ENCODE measurements at regions not wholly inside any gene's neighbourhood (a gene's known extent, or its start where the extent isn't known, plus 50 kb on each side); places are given as distances from the start of the nearest gene placed in this dataset.
A peak's percentile ranks its signal among the peaks of the same experiment; 100 is the strongest.

DNA sequence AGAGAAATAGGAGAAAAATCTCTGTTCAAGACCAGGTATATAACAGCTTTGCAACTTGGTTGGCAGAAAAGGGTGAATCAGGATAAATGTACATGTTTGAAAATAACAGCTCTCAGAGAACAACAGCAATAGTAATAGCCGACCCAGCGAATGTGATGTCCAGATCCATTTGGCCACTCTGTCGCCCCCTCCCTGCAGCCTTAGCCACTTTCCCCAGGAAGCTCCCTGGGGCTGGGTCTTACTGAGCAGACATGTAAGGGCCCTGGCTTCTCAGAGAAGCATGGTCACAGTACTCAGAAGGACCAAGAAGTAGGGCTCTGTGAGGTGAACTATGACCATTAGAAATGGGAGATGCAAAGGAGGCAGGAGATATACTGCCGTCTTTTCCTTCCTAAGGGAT, 154.1 kb upstream of the SNX19 start:
- TF ChIP-seq, protein P1, sequence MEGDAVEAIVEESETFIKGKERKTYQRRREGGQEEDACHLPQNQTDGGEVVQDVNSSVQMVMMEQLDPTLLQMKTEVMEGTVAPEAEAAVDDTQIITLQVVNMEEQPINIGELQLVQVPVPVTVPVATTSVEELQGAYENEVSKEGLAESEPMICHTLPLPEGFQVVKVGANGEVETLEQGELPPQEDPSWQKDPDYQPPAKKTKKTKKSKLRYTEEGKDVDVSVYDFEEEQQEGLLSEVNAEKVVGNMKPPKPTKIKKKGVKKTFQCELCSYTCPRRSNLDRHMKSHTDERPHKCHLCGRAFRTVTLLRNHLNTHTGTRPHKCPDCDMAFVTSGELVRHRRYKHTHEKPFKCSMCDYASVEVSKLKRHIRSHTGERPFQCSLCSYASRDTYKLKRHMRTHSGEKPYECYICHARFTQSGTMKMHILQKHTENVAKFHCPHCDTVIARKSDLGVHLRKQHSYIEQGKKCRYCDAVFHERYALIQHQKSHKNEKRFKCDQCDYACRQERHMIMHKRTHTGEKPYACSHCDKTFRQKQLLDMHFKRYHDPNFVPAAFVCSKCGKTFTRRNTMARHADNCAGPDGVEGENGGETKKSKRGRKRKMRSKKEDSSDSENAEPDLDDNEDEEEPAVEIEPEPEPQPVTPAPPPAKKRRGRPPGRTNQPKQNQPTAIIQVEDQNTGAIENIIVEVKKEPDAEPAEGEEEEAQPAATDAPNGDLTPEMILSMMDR (IDR thresholded peaks at IDR 0.05; ENCODE audit: low read depth, low read length), result no peak
- no peak for DNase-seq (ENCODE audit: extremely low read depth, low read depth)

DNA sequence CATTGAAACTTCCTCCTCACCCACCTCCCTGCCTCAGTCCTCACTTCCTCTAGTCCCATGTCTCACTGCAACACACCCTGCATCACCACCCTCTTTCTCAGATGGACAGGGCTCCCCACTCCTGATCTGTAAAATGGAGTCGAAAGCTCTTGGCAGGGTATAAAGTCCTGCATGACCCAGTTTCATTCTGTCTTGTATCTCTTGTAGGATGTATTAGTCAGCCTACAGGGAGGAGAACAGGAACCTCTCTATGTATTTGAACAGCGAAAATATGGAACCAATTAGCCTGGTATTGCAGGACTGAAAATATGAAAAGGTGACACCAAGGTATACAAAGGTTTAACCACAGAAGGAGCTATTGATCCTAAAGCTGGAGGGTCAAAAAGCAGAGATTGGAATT, 156.9 kb upstream of the SNX19 start:
- peak; percentile 8 for DNase-seq (ENCODE audit: extremely low read depth, low read depth)
- TF ChIP-seq, protein P1 (IDR thresholded peaks at IDR 0.05; ENCODE audit: low read depth, low read length), result no peak

DNA sequence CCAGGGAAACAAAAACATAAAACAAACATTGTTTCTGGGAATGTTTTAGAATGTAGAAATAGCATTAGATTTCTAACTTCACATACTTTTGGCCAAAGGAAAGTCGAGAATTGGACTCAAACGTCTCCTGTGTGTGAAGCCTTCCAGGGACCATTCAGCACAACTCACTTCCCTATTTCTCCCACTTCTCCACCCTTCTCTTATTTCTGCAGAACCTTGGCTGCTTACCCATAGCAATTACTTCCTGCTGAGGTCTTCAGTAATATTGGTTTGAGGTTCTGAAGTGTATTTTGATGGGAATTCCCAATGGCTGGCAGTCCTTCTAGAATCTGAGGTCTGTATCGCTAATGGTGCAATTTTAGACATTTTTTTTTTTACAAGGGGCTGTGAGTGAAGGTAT, 158.3 kb upstream of the SNX19 start:
- TF ChIP-seq, protein P1 (IDR thresholded peaks at IDR 0.05; ENCODE audit: low read depth, low read length), result no peak
- no peak for DNase-seq (ENCODE audit: extremely low read depth, low read depth)

DNA sequence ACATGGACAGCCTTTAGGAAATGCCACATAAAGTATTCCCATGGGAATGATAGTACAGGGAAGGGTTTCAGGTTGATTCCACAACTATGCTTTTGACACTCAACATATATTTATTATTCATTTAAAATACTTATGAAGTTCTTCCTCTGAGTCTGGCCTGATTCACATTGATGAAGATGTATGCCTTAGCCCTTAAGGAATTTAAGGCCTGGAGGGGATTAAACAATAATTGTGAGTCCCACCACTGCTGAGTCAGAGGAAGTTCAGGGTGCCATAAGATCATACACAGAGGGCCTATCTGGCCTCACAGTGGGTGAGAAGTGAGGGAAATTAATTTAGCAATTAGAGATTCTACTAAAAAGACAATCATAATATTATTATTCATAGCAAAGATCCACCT, 161.1 kb upstream of the SNX19 start:
- no peak for DNase-seq (ENCODE audit: extremely low read depth, low read depth)
- TF ChIP-seq, protein P1 (IDR thresholded peaks at IDR 0.05; ENCODE audit: low read depth, low read length), result no peak

DNA sequence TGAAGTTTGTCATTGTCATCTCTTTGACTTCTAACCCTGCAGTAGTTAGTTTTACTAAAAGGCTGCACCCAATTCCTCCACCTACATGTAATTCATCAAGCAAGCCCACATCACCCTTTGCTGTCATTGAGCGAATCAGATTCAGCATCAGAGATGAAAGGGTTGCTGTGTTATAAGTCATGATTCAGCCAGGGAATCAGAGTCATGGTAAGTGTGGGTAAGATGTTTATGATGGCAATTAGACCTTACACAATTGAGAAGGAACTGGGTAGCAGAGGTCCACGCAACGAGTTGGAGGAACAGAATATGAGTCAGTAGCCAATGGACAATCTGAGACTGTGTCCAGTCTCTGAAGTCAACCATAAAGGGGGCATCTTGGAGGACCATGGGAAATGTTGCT, 162.8 kb upstream of the SNX19 start:
- TF ChIP-seq, protein P1 (IDR thresholded peaks at IDR 0.05; ENCODE audit: low read depth, low read length), result no peak
- no peak for DNase-seq (ENCODE audit: extremely low read depth, low read depth)

DNA sequence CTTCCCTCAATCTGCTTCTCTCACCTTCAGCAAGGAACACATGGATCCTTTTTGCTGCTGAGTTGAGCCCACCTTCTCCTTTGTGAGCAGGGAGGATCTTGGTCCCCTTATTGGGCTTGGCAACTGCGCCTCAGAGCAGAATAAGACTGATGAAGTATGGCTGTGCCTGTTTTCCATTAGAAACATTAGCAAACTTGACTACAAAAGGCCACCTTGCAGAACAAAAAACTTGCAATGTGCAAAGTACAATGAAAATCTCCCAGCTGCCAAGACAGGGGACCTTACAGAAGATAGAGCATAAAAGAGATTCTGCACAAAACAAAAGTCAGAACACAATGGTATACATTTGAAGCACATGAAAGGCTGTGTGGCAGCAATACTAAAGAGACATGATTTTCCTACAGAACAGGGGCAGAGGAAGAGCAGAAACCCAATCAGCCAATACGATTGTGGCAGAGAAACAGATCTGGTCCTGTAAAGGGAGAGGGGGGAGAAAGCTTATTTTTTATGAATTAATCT, 173.5 kb upstream of the SNX19 start:
- TF ChIP-seq, protein P1 (IDR thresholded peaks at IDR 0.05; ENCODE audit: low read depth, low read length), result no peak
- DNase-seq (ENCODE audit: extremely low read depth, low read depth), result no peak

DNA sequence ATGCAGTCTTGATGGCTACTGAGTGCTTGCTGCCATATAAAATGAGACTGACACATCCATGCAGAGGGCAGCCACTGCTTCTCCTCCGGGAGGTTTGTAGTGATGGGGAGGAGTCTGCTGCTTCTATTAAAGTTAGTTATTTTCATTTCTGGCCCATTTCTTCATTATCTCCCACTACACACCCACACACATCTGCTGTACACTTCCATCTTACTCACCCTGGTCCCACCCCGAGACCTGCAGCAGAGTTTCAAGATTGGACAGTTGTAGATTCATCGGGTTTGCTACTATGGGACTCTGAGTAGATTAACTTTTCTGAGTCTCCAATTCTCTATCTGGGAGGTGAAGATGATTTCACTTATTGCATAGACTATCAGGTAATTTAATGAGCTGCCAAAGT, 176.2 kb upstream of the SNX19 start:
- TF ChIP-seq, protein P1 (IDR thresholded peaks at IDR 0.05; ENCODE audit: low read depth, low read length), result no peak
- DNase-seq (ENCODE audit: extremely low read depth, low read depth), result no peak
